Astrocyte (in vitro differentiated cells and primary cell): ENCODE measurements at regions not wholly inside any gene's neighbourhood (a gene's known extent, or its start where the extent isn't known, plus 50 kb on each side); places are given as distances from the start of the nearest gene placed in this dataset.

ENCODE experiments used
- CTCF ChIP-seq: IDR thresholded peaks from 2 replicates; pipeline ENCODE4 v1.5.1; 2011; ENCODE audit warnings: low read depth, mild to moderate bottlenecking, inconsistent platforms, low read length, moderate library complexity; ENCODE audit not compliant: insufficient read depth
- EZH2 ChIP-seq: IDR thresholded peaks from 2 replicates; pipeline ENCODE4 v1.6.1; 2012; ENCODE audit warnings: mild to moderate bottlenecking, low read length, inconsistent platforms; ENCODE audit not compliant: insufficient read depth

- TF ChIP-seq CTCF = no peak
- no peak for TF ChIP-seq EZH2
Measured at GRCh38 chr7:12749069-12749468, 61.6 kb downstream of the ARL4A start.
